ENCODE measurements at regions not wholly inside any gene's neighbourhood (a gene's known extent, or its start where the extent isn't known, plus 50 kb on each side); places are given as distances from the start of the nearest gene placed in this dataset.

- no peak for DNase-seq
- intact Hi-C loops (cut with DNase I): no loop called here
- no peak for TF ChIP-seq CTCF (IDR thresholded peaks at IDR 0.05)
- TF ChIP-seq POLR2A (IDR thresholded peaks at IDR 0.05): no peak
- Histone ChIP-seq H3K27me3 (peaks cover 0 to 3% (median 0%) of the 10 kb centered on the region in 9 donors), H3K9me3 (peaks cover 0 to 15% (median 6%) of the 10 kb centered on the region in 12 donors), H3K36me3 (no peaks in the 10 kb centered on the region), H3K4me3 (no peak overlapping the region), H3K27ac (no peak overlapping the region), H3K4me1 (no peaks in the 10 kb centered on the region)
- WGBS, 4 donors: 74 to 82% (median 77%) methylated on average over 1 of the region's 1 CpG
- ATAC-seq: no peak
Observed at GRCh38 chr18:6465281-6465680, 50.6 kb upstream of the L3MBTL4 start.

- TF ChIP-seq CTCF (IDR thresholded peaks at IDR 0.05) (no peak), POLR2A (IDR thresholded peaks at IDR 0.05) (no peak)
- 50 to 89% (median 74%) methylated on average over 1 of the region's 1 CpG for WGBS, 4 donors
- intact Hi-C loops (cut with DNase I): loop anchor here in 1 of 10 donors (10.0 kb wide), 1 partner anchor 59 kb away; no protein-coding TSS in a partner anchor
Observed at GRCh38 chr18:6476190-6476589, 61.5 kb upstream of the L3MBTL4 start.

GRCh38 chr18:6476880-6477279 lies 62.2 kb upstream of the L3MBTL4 start:
- ATAC-seq (no peak), DNase-seq (no peak)
- Histone ChIP-seq H3K27ac (no peak overlapping the region), H3K36me3 (no peaks in the 10 kb centered on the region), H3K9me3 (no peaks in the 10 kb centered on the region), H3K27me3 (no peaks in the 10 kb centered on the region), H3K4me1 (peaks cover 0 to 11% (median 0%) of the 10 kb centered on the region in 12 donors), H3K4me3 (no peak overlapping the region)
- 92 to 100% (median 96%) methylated on average over 2 of the region's 2 CpGs for WGBS, 4 donors
- TF ChIP-seq POLR2A (IDR thresholded peaks at IDR 0.05): no peak
- no peak for TF ChIP-seq CTCF (IDR thresholded peaks at IDR 0.05)
- intact Hi-C loops (cut with DNase I): loop anchor here in 1 of 10 donors (10.0 kb wide), 1 partner anchor 58 kb away; no protein-coding TSS in a partner anchor

More at GRCh38 chr18:6476190-6476589, 61.5 kb upstream of the L3MBTL4 start:
- Histone ChIP-seq H3K27ac (no peak overlapping the region), H3K4me3 (no peak overlapping the region), H3K9me3 (peaks cover 0 to 2% (median 0%) of the 10 kb centered on the region in 12 donors), H3K27me3 (no peaks in the 10 kb centered on the region), H3K36me3 (no peaks in the 10 kb centered on the region), H3K4me1 (peaks cover 0 to 11% (median 0%) of the 10 kb centered on the region in 12 donors)
- ATAC-seq: no peak
- no peak for DNase-seq

GRCh38 chr18:6478121-6478520 lies 63.4 kb upstream of the L3MBTL4 start:
- TF ChIP-seq POLR2A (IDR thresholded peaks at IDR 0.05) (no peak), CTCF (IDR thresholded peaks at IDR 0.05) (no peak)
- DNase-seq (peak in 4 of 5 donors; percentile 19 to 41 (median 28)), ATAC-seq (peak in 2 of 4 donors; percentile 10 to 46)

More at GRCh38 chr18:6478121-6478520, 63.4 kb upstream of the L3MBTL4 start:
- WGBS, 4 donors: 42 to 62% (median 53%) methylated on average over 6 of the region's 6 CpGs
- Histone ChIP-seq H3K36me3 (no peaks in the 10 kb centered on the region), H3K27ac (no peak overlapping the region), H3K27me3 (no peaks in the 10 kb centered on the region), H3K4me1 (peaks cover 0 to 18% (median 0%) of the 10 kb centered on the region in 12 donors), H3K4me3 (no peak overlapping the region), H3K9me3 (no peaks in the 10 kb centered on the region)
- intact Hi-C loops (cut with DNase I): loop anchor here in 1 of 10 donors (10.0 kb wide), 1 partner anchor 57 kb away; no protein-coding TSS in a partner anchor
